ENCODE measurements at regions not wholly inside any gene's neighbourhood (a gene's known extent, or its start where the extent isn't known, plus 50 kb on each side); places are given as distances from the start of the nearest gene placed in this dataset.
"Not testable (repeated sequence)": the region's sequence is repeated elsewhere in the genome, so short reads cannot be mapped to it uniquely, and the experiment has no call there.

GRCh38 chr3:153551536-153552285 is 389.7 kb downstream of the RAP2B start:
- Histone ChIP-seq H3K36me3 (no peaks in the 10 kb centered on the region), H3K4me3 (no peak overlapping the region), H3K9me3 (no peaks in the 10 kb centered on the region), H3K27me3 (no peaks in the 10 kb centered on the region), H3K27ac (replicated peaks in 1 of 4) (no peak overlapping the region), H3K4me1 (no peaks in the 10 kb centered on the region)
- DNase-seq (ENCODE audit: extremely low spot score) = no peak
- TF ChIP-seq EP300 (IDR thresholded peaks at IDR 0.05) = no peak
- WGBS = 79% methylated on average over 4 of the region's 4 CpGs
- intact Hi-C loops (cut with DNase I) = no loop called here

DNA sequence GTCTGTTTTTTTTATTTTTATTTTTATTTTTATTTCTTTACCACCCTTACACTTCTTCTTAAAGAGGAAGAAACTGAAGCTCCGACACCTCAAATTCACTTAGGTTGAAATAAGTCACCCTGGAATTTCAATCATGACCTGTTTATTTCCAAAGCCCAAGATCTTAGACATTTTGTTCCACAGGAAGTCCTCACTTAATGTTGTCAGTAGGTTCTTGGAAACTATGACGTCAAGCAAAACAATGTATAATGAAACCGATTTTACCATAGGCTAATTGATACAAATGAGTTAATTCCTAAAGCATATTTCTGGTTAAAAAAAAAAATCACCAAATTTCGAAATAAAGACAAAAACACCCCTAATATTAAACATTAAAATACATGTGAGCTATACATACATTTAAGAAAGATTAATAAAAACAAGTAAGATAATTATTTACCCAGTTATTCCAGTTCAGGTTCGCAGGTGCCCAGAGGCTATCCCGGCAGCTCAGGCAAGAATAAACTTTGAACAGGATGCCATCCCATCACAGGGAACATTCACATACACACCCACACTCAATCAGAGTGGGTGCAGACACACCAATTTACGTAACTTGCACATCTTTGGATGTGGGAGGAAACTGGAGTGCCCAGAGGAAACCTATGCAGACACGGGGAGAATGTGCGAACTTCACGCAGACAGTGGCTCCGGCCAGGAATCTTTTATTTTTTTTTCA is 391.0 kb downstream of the RAP2B start:
- intact Hi-C loops (cut with DNase I) = no loop called here
- 78% methylated on average over 11 of the region's 11 CpGs for WGBS
- TF ChIP-seq EP300 (IDR thresholded peaks at IDR 0.05) (no peak), POLR2A (IDR thresholded peaks at IDR 0.05; ENCODE audit: low read depth) (no peak), POLR2AphosphoS5 (IDR thresholded peaks at IDR 0.05) (no peak), CTCF (IDR thresholded peaks at IDR 0.05) (no peak)

DNA sequence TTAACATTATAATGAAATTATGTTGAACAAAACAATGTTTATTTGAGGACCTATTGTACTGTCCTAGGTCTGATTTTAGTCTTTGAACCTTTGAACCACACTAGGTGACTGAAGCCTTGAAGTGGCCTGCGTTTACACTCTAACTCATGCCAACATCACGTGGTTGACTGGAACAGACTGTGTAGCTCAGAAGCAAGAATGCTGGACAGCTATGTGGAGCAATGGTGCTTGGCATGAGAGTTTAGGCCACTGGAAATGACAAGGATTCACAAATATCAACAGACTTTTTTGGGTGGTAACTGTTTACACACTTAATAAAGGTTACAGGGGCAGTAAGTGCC is 391.5 kb downstream of the RAP2B start:
- TF ChIP-seq POLR2AphosphoS5 (IDR thresholded peaks at IDR 0.05) = peak in 1 of 2 donors; percentile 10
- TF ChIP-seq CTCF (IDR thresholded peaks at IDR 0.05) = no peak
- 86% methylated on average over 2 of the region's 2 CpGs for WGBS
- intact Hi-C loops (cut with DNase I) = no loop called here
- H3K27ac ChIP-seq (replicated peaks in 1 of 4) = no peak overlapping the region
- no peak for DNase-seq (ENCODE audit: extremely low spot score)
- peaks cover 0 to 6% (median 1%) of the 10 kb centered on the region in 4 donors for H3K9me3 ChIP-seq
- H3K36me3 ChIP-seq = no peaks in the 10 kb centered on the region
- H3K4me1 ChIP-seq = no peaks in the 10 kb centered on the region
- no peaks in the 10 kb centered on the region for H3K27me3 ChIP-seq
- no peak overlapping the region for H3K4me3 ChIP-seq

More for the DNA sequence above, 391.0 kb downstream of the RAP2B start:
- no peak for DNase-seq (ENCODE audit: extremely low spot score)
- Histone ChIP-seq H3K4me3 (no peak overlapping the region), H3K27me3 (no peaks in the 10 kb centered on the region), H3K27ac (replicated peaks in 1 of 4) (no peak overlapping the region), H3K4me1 (no peaks in the 10 kb centered on the region), H3K36me3 (no peaks in the 10 kb centered on the region), H3K9me3 (peaks cover 0 to 3% (median 0%) of the 10 kb centered on the region in 4 donors)

- Histone ChIP-seq H3K27ac (replicated peaks in 1 of 4) (no peak overlapping the region), H3K36me3 (no peaks in the 10 kb centered on the region), H3K27me3 (no peaks in the 10 kb centered on the region), H3K4me1 (no peaks in the 10 kb centered on the region), H3K4me3 (no peak overlapping the region), H3K9me3 (peaks cover 0 to 22% (median 14%) of the 10 kb centered on the region in 4 donors)
- TF ChIP-seq EP300 (IDR thresholded peaks at IDR 0.05) (no peak), POLR2AphosphoS5 (IDR thresholded peaks at IDR 0.05) (no peak), CTCF (IDR thresholded peaks at IDR 0.05) (no peak), POLR2A (IDR thresholded peaks at IDR 0.05; ENCODE audit: low read depth) (no peak)
- intact Hi-C loops (cut with DNase I) = no loop called here
- no peak for DNase-seq (ENCODE audit: extremely low spot score)
- 71% methylated on average over 2 of the region's 2 CpGs for WGBS
These were observed 393.9 kb downstream of the RAP2B start for GRCh38 chr3:153555919-153556318.

GRCh38 chr3:153559366-153559765 is 397.3 kb downstream of the RAP2B start:
- intact Hi-C loops (cut with DNase I); H3K27me3 ChIP-seq; H3K36me3 ChIP-seq; DNase-seq (ENCODE audit: extremely low spot score); H3K4me3 ChIP-seq; H3K4me1 ChIP-seq; H3K27ac ChIP-seq (replicated peaks in 1 of 4): not testable (repeated sequence)
- WGBS = 85% methylated on average over 1 of the region's 1 CpG
- H3K9me3 ChIP-seq = peaks cover 0 to 47% (median 34%) of the 10 kb centered on the region in 4 donors

All from esophagus muscularis mucosa (tissue), 4 donors.